ENCODE measurements at regions not wholly inside any gene's neighbourhood (a gene's known extent, or its start where the extent isn't known, plus 50 kb on each side); places are given as distances from the start of the nearest gene placed in this dataset.
A peak's percentile ranks its signal among the peaks of the same experiment; 100 is the strongest.

- H3K27ac ChIP-seq = no peak overlapping the region
- no peak for TF ChIP-seq CTCF (IDR thresholded peaks at IDR 0.05)
- no peak overlapping the region for H3K4me3 ChIP-seq
- no peak for DNase-seq (ENCODE audit: low spot score)
Observed at GRCh38 chr4:159013692-159014091, 89.2 kb upstream of the RAPGEF2 start.

GRCh38 chr4:159014859-159015258, 88.0 kb upstream of the RAPGEF2 start:
- H3K27ac ChIP-seq = no peak overlapping the region
- TF ChIP-seq CTCF (IDR thresholded peaks at IDR 0.05) = no peak
- H3K4me3 ChIP-seq = no peak overlapping the region
- no peak for DNase-seq (ENCODE audit: low spot score)

GRCh38 chr4:159015841-159016240, 87.0 kb upstream of the RAPGEF2 start:
- H3K4me3 ChIP-seq = no peak overlapping the region
- TF ChIP-seq CTCF (IDR thresholded peaks at IDR 0.05) = no peak
- no peak overlapping the region for H3K27ac ChIP-seq
- no peak for DNase-seq (ENCODE audit: low spot score)

- TF ChIP-seq CTCF (IDR thresholded peaks at IDR 0.05) = no peak
- Histone ChIP-seq H3K27ac (no peak overlapping the region), H3K4me3 (peak overlapping the region; percentile 54)
- DNase-seq (ENCODE audit: low spot score) = no peak
Observed at GRCh38 chr4:159016593-159017024, 86.3 kb upstream of the RAPGEF2 start.

GRCh38 chr4:159017323-159018026, 85.4 kb upstream of the RAPGEF2 start:
- TF ChIP-seq CTCF (IDR thresholded peaks at IDR 0.05) = no peak
- Histone ChIP-seq H3K27ac (no peak overlapping the region), H3K4me3 (no peak overlapping the region)
- no peak for DNase-seq (ENCODE audit: low spot score)

GRCh38 chr4:159018062-159018629, 84.7 kb upstream of the RAPGEF2 start:
- no peak for TF ChIP-seq CTCF (IDR thresholded peaks at IDR 0.05)
- Histone ChIP-seq H3K4me3 (no peak overlapping the region), H3K27ac (no peak overlapping the region)
- DNase-seq (ENCODE audit: low spot score) = no peak

GRCh38 chr4:159019356-159019755, 83.5 kb upstream of the RAPGEF2 start:
- no peak for TF ChIP-seq CTCF (IDR thresholded peaks at IDR 0.05)
- Histone ChIP-seq H3K27ac (no peak overlapping the region), H3K4me3 (no peak overlapping the region)
- no peak for DNase-seq (ENCODE audit: low spot score)

Measured in coronary artery (tissue), 2 donors.